Muscle layer of colon (tissue), 2 donors: ENCODE measurements at regions not wholly inside any gene's neighbourhood (a gene's known extent, or its start where the extent isn't known, plus 50 kb on each side); places are given as distances from the start of the nearest gene placed in this dataset.

Experiments
- H3K27ac ChIP-seq: one replicate; pipeline ENCODE4 v1.7.0; 2013; ENCODE audit warnings: low read depth, mild to moderate bottlenecking, low read length, moderate library complexity
- H3K27me3 ChIP-seq, 2 donors: one replicate each; pipeline ENCODE4 v1.7.0; 2013; ENCODE audit warnings: low read length in 2 of 2, mild to moderate bottlenecking in 2 of 2; ENCODE audit not compliant: insufficient read depth in 2 of 2, control insufficient read depth in 1 of 2
- H3K36me3 ChIP-seq: one replicate; pipeline ENCODE4 v1.7.0; 2013; ENCODE audit warnings: mild to moderate bottlenecking, low read length; ENCODE audit not compliant: insufficient read depth
- H3K4me1 ChIP-seq: one replicate; pipeline ENCODE4 v1.7.0; 2013; ENCODE audit warnings: mild to moderate bottlenecking, low read length; ENCODE audit not compliant: insufficient read depth
- H3K4me3 ChIP-seq, 2 donors: one replicate each; pipeline ENCODE4 v1.7.0; 2013; ENCODE audit warnings: low read length in 2 of 2, low read depth in 1 of 2, mild to moderate bottlenecking in 1 of 2, moderate library complexity in 1 of 2
- H3K9ac ChIP-seq: one replicate; pipeline ENCODE4 v1.7.0; 2013; ENCODE audit warnings: low read length
- H3K9me3 ChIP-seq: one replicate; pipeline ENCODE4 v1.7.0; 2013; ENCODE audit warnings: mild to moderate bottlenecking, low read length
- donor health status: abdominal sarcoma.
- donor health status: Adenocarcinoma of cecum.

GRCh38 chr19:31423896-31424295 is 74.7 kb upstream of the TSHZ3 start:
- Histone ChIP-seq H3K9ac (no peak overlapping the region), H3K4me3 (no peak overlapping the region), H3K27me3 (no peaks in the 10 kb centered on the region)

GRCh38 chr19:31424861-31425620 is 75.8 kb upstream of the TSHZ3 start:
- Histone ChIP-seq H3K36me3 (no peaks in the 10 kb centered on the region), H3K9ac (no peak overlapping the region), H3K27me3 (no peaks in the 10 kb centered on the region), H3K4me3 (no peak overlapping the region), H3K27ac (no peak overlapping the region), H3K4me1 (no peaks in the 10 kb centered on the region), H3K9me3 (no peaks in the 10 kb centered on the region)

More at GRCh38 chr19:31423896-31424295, 74.7 kb upstream of the TSHZ3 start:
- H3K36me3 ChIP-seq, result no peaks in the 10 kb centered on the region
- no peaks in the 10 kb centered on the region for H3K9me3 ChIP-seq
- H3K4me1 ChIP-seq, result no peaks in the 10 kb centered on the region
- no peak overlapping the region for H3K27ac ChIP-seq

- H3K36me3 ChIP-seq, result no peaks in the 10 kb centered on the region
- H3K9me3 ChIP-seq, result no peaks in the 10 kb centered on the region
- H3K9ac ChIP-seq, result no peak overlapping the region
- H3K4me1 ChIP-seq, result no peaks in the 10 kb centered on the region
- H3K27me3 ChIP-seq, result no peaks in the 10 kb centered on the region
- no peak overlapping the region for H3K27ac ChIP-seq
- H3K4me3 ChIP-seq, result no peak overlapping the region
These were observed 78.6 kb upstream of the TSHZ3 start for GRCh38 chr19:31427857-31428256.

GRCh38 chr19:31430381-31430780 is 81.1 kb upstream of the TSHZ3 start:
- no peak overlapping the region for H3K9ac ChIP-seq
- H3K4me1 ChIP-seq, result no peaks in the 10 kb centered on the region
- H3K36me3 ChIP-seq, result no peaks in the 10 kb centered on the region
- no peak overlapping the region for H3K4me3 ChIP-seq
- H3K27me3 ChIP-seq, result no peaks in the 10 kb centered on the region
- no peak overlapping the region for H3K27ac ChIP-seq
- H3K9me3 ChIP-seq, result peaks cover 3% of the 10 kb centered on the region

- H3K4me1 ChIP-seq, result no peaks in the 10 kb centered on the region
- H3K27ac ChIP-seq, result no peak overlapping the region
These were observed 83.1 kb upstream of the TSHZ3 start for GRCh38 chr19:31432201-31432810.

GRCh38 chr19:31436121-31436776 is 87.0 kb upstream of the TSHZ3 start:
- H3K9me3 ChIP-seq, result peaks cover 4% of the 10 kb centered on the region
- no peak overlapping the region for H3K4me3 ChIP-seq
- H3K4me1 ChIP-seq, result no peaks in the 10 kb centered on the region

More at GRCh38 chr19:31432201-31432810, 83.1 kb upstream of the TSHZ3 start:
- Histone ChIP-seq H3K27me3 (no peaks in the 10 kb centered on the region), H3K9ac (no peak overlapping the region), H3K9me3 (peaks cover 4% of the 10 kb centered on the region), H3K36me3 (no peaks in the 10 kb centered on the region), H3K4me3 (no peak overlapping the region)

GRCh38 chr19:31438401-31439269 is 89.4 kb upstream of the TSHZ3 start:
- no peaks in the 10 kb centered on the region for H3K27me3 ChIP-seq
- no peak overlapping the region for H3K27ac ChIP-seq
- H3K9me3 ChIP-seq, result peaks cover 4% of the 10 kb centered on the region
- H3K9ac ChIP-seq, result no peak overlapping the region
- no peaks in the 10 kb centered on the region for H3K36me3 ChIP-seq
- no peaks in the 10 kb centered on the region for H3K4me1 ChIP-seq
- no peak overlapping the region for H3K4me3 ChIP-seq

More at GRCh38 chr19:31436121-31436776, 87.0 kb upstream of the TSHZ3 start:
- no peaks in the 10 kb centered on the region for H3K36me3 ChIP-seq
- H3K9ac ChIP-seq, result no peak overlapping the region
- no peaks in the 10 kb centered on the region for H3K27me3 ChIP-seq
- no peak overlapping the region for H3K27ac ChIP-seq

GRCh38 chr19:31439270-31439573 is 90.0 kb upstream of the TSHZ3 start:
- Histone ChIP-seq H3K27me3 (no peaks in the 10 kb centered on the region), H3K9ac (no peak overlapping the region), H3K9me3 (peaks cover 4% of the 10 kb centered on the region), H3K36me3 (no peaks in the 10 kb centered on the region), H3K4me1 (no peaks in the 10 kb centered on the region), H3K4me3 (no peak overlapping the region), H3K27ac (no peak overlapping the region)

- Histone ChIP-seq H3K4me1 (peaks cover 5% of the 10 kb centered on the region), H3K9me3 (peaks cover 4% of the 10 kb centered on the region), H3K9ac (no peak overlapping the region), H3K36me3 (no peaks in the 10 kb centered on the region), H3K27me3 (no peaks in the 10 kb centered on the region), H3K4me3 (no peak overlapping the region), H3K27ac (no peak overlapping the region)
These were observed 95.7 kb upstream of the TSHZ3 start for GRCh38 chr19:31444931-31445330.

- Histone ChIP-seq H3K27me3 (no peaks in the 10 kb centered on the region), H3K4me1 (peaks cover 5% of the 10 kb centered on the region), H3K36me3 (no peaks in the 10 kb centered on the region), H3K4me3 (no peak overlapping the region), H3K9me3 (peaks cover 4% of the 10 kb centered on the region), H3K27ac (no peak overlapping the region), H3K9ac (no peak overlapping the region)
These were observed 96.2 kb upstream of the TSHZ3 start for GRCh38 chr19:31445406-31445805.

GRCh38 chr19:31448221-31448657 is 99.0 kb upstream of the TSHZ3 start:
- no peaks in the 10 kb centered on the region for H3K27me3 ChIP-seq
- H3K9me3 ChIP-seq, result peaks cover 4% of the 10 kb centered on the region
- peaks cover 5% of the 10 kb centered on the region for H3K4me1 ChIP-seq
- H3K36me3 ChIP-seq, result no peaks in the 10 kb centered on the region
- H3K27ac ChIP-seq, result no peak overlapping the region
- no peak overlapping the region for H3K9ac ChIP-seq
- no peak overlapping the region for H3K4me3 ChIP-seq
